ENCODE measurements at regions not wholly inside any gene's neighbourhood (a gene's known extent, or its start where the extent isn't known, plus 50 kb on each side); places are given as distances from the start of the nearest gene placed in this dataset.

- Histone ChIP-seq H3K4me3 (no peak overlapping the region), H3K4me1 (peaks cover 12% of the 10 kb centered on the region), H3K4me2 (no peak overlapping the region), H3F3A (ENCODE audit: low read depth) (no peaks in the 10 kb centered on the region), H2AFZ (replicated peaks) (no peak overlapping the region), H3K9me3 (ENCODE audit: low read depth) (no peaks in the 10 kb centered on the region), H3K36me3 (no peaks in the 10 kb centered on the region), H4K20me1 (ENCODE audit: low read depth) (no peaks in the 10 kb centered on the region), H3K79me2 (ENCODE audit: low read depth) (no peaks in the 10 kb centered on the region), H3K27me3 (no peaks in the 10 kb centered on the region), H3K27ac (no peak overlapping the region), H3K9ac (no peak overlapping the region)
- DNase-seq (ENCODE audit: low spot score) = no peak
- Mint-ChIP-seq H3K27me3 (ENCODE audit: insufficient read depth, low read depth) (peaks cover 5% of the 10 kb centered on the region), H3K27ac (no peak overlapping the region), H3K4me3 (no peak overlapping the region), H3K4me1 (peaks cover 26% of the 10 kb centered on the region), H3K9me3 (peaks cover 2% of the 10 kb centered on the region), H3K36me3 (no peaks in the 10 kb centered on the region)
- TF ChIP-seq EZH2phosphoT487 (IDR thresholded peaks at IDR 0.05) (no peak), EZH2 (IDR thresholded peaks at IDR 0.05) (no peak), CTCF (IDR thresholded peaks at IDR 0.05) (no peak)
Measured at GRCh38 chr3:31251083-31251482, 281.6 kb upstream of the STT3B start.

GRCh38 chr3:31252216-31253185 lies 280.2 kb upstream of the STT3B start:
- Histone ChIP-seq H4K20me1 (ENCODE audit: low read depth) (no peaks in the 10 kb centered on the region), H3K9me3 (ENCODE audit: low read depth) (no peaks in the 10 kb centered on the region), H3K36me3 (no peaks in the 10 kb centered on the region), H3K79me2 (ENCODE audit: low read depth) (no peaks in the 10 kb centered on the region), H3K27me3 (no peaks in the 10 kb centered on the region), H3K4me3 (no peak overlapping the region), H2AFZ (replicated peaks) (no peak overlapping the region), H3K9ac (no peak overlapping the region), H3K27ac (no peak overlapping the region), H3K4me2 (no peak overlapping the region), H3K4me1 (no peaks in the 10 kb centered on the region), H3F3A (ENCODE audit: low read depth) (no peaks in the 10 kb centered on the region)
- peaks cover 13% of the 10 kb centered on the region for H3K4me1 Mint-ChIP-seq
- no peaks in the 10 kb centered on the region for H3K36me3 Mint-ChIP-seq
- no peak overlapping the region for H3K27ac Mint-ChIP-seq
- no peak for DNase-seq (ENCODE audit: low spot score)
- TF ChIP-seq EZH2 (IDR thresholded peaks at IDR 0.05) = no peak
- no peak for TF ChIP-seq EZH2phosphoT487 (IDR thresholded peaks at IDR 0.05)
- no peak for TF ChIP-seq CTCF (IDR thresholded peaks at IDR 0.05)
- peaks cover 2% of the 10 kb centered on the region for H3K9me3 Mint-ChIP-seq
- H3K4me3 Mint-ChIP-seq = no peak overlapping the region
- peaks cover 5% of the 10 kb centered on the region for H3K27me3 Mint-ChIP-seq (ENCODE audit: insufficient read depth, low read depth)

GRCh38 chr3:31253782-31254181 lies 278.9 kb upstream of the STT3B start:
- Mint-ChIP-seq H3K9me3 (peaks cover 2% of the 10 kb centered on the region), H3K4me3 (no peak overlapping the region), H3K4me1 (peaks cover under 1% of the 10 kb centered on the region), H3K27ac (no peak overlapping the region), H3K36me3 (no peaks in the 10 kb centered on the region), H3K27me3 (ENCODE audit: insufficient read depth, low read depth) (peaks cover 2% of the 10 kb centered on the region)
- TF ChIP-seq CTCF (IDR thresholded peaks at IDR 0.05) = no peak
- no peak for TF ChIP-seq EZH2 (IDR thresholded peaks at IDR 0.05)
- TF ChIP-seq EZH2phosphoT487 (IDR thresholded peaks at IDR 0.05) = no peak
- H3K27ac ChIP-seq = no peak overlapping the region
- no peak overlapping the region for H3K4me2 ChIP-seq
- H3F3A ChIP-seq (ENCODE audit: low read depth) = no peaks in the 10 kb centered on the region
- H3K4me3 ChIP-seq = no peak overlapping the region
- H2AFZ ChIP-seq (replicated peaks) = no peak overlapping the region
- H4K20me1 ChIP-seq (ENCODE audit: low read depth) = no peaks in the 10 kb centered on the region
- H3K9me3 ChIP-seq (ENCODE audit: low read depth) = no peaks in the 10 kb centered on the region
- no peak overlapping the region for H3K9ac ChIP-seq
- H3K36me3 ChIP-seq = no peaks in the 10 kb centered on the region
- no peaks in the 10 kb centered on the region for H3K4me1 ChIP-seq
- no peak for DNase-seq (ENCODE audit: low spot score)
- H3K27me3 ChIP-seq = no peaks in the 10 kb centered on the region
- no peaks in the 10 kb centered on the region for H3K79me2 ChIP-seq (ENCODE audit: low read depth)

All from neural progenitor cell (in vitro differentiated cells).